ENCODE measurements at regions not wholly inside any gene's neighbourhood (a gene's known extent, or its start where the extent isn't known, plus 50 kb on each side); places are given as distances from the start of the nearest gene placed in this dataset.
A peak's percentile ranks its signal among the peaks of the same experiment; 100 is the strongest.

DNA sequence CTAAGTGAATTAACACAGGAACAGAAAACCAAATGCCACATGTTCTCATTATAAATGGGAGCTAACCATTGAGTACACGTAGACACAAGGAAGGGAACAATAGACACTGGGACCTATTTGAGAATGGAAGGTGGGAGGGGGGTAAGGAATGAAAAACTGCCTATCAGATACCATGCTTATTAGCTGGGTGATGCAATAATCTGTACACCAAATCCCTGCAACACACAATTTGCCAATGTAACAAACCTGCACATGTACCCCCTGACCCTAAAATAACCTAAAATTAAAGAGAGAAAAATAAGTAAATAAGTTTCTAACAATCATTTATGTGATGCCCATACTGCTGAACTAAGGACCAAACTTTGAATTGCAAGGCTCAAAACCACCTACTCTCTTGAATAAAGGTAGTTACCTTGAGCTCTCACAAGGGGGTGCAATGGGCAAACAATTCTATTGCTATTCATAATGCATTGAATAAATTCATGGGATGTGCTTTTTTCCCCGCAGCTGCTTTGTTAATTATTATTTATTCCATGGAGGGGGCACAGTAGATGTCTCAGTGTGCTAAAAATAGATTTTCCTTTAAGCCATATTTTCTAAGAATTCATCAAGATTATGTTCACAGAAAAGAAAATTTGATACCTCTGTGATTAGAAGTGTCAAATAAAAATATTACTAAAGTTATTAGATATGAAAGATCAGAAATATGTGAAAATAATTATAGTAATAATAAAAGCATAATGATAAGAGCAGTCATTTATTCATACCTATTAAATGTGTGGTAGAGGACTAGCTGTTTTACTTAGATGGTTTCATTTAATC is 76.2 kb upstream of the PTPN3 start:
- H3K79me2 ChIP-seq (ENCODE audit: low read depth), result no peaks in the 10 kb centered on the region
- H3K36me3 ChIP-seq, result no peaks in the 10 kb centered on the region
- H3K4me3 ChIP-seq, result no peak overlapping the region
- H3K27ac ChIP-seq, result no peak overlapping the region
- no peak overlapping the region for H2AFZ ChIP-seq (replicated peaks)
- TF ChIP-seq EZH2 (IDR thresholded peaks at IDR 0.05), result no peak
- TF ChIP-seq, protein P1, sequence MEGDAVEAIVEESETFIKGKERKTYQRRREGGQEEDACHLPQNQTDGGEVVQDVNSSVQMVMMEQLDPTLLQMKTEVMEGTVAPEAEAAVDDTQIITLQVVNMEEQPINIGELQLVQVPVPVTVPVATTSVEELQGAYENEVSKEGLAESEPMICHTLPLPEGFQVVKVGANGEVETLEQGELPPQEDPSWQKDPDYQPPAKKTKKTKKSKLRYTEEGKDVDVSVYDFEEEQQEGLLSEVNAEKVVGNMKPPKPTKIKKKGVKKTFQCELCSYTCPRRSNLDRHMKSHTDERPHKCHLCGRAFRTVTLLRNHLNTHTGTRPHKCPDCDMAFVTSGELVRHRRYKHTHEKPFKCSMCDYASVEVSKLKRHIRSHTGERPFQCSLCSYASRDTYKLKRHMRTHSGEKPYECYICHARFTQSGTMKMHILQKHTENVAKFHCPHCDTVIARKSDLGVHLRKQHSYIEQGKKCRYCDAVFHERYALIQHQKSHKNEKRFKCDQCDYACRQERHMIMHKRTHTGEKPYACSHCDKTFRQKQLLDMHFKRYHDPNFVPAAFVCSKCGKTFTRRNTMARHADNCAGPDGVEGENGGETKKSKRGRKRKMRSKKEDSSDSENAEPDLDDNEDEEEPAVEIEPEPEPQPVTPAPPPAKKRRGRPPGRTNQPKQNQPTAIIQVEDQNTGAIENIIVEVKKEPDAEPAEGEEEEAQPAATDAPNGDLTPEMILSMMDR (IDR thresholded peaks at IDR 0.05), result peak; percentile 85
- H4K20me1 ChIP-seq (ENCODE audit: low read depth), result no peaks in the 10 kb centered on the region
- Mint-ChIP-seq H3K4me1 (no peaks in the 10 kb centered on the region), H3K36me3 (no peaks in the 10 kb centered on the region), H3K27ac (no peak overlapping the region), H3K4me3 (no peak overlapping the region), H3K9me3 (peaks cover 7% of the 10 kb centered on the region), H3K27me3 (ENCODE audit: insufficient read depth, low read depth) (no peaks in the 10 kb centered on the region)
- no peaks in the 10 kb centered on the region for H3K9me3 ChIP-seq (ENCODE audit: low read depth)
- H3F3A ChIP-seq (ENCODE audit: low read depth), result no peaks in the 10 kb centered on the region
- no peaks in the 10 kb centered on the region for H3K4me1 ChIP-seq
- no peak overlapping the region for H3K4me2 ChIP-seq
- DNase-seq (ENCODE audit: low spot score), result peak; percentile 78
- H3K27me3 ChIP-seq, result no peaks in the 10 kb centered on the region
- H3K9ac ChIP-seq, result no peak overlapping the region

DNA sequence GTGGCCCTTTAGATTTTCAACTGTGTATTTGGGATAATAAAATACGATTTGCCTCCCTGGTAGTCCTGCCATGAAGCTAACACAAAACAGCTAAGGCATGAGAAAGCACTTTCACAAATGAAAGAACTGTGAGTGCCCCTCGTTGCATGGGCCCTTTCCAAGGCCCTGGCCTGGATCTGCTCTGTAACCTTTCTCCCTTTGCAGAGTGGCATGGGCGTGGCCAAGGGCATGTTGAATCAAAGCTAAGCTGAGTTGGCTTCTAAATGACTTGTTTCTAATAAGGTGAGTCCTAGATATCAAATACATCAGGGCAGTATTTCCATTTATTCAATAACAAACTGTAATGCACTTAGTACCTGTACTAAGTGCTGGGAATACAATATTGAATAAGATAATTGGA is 78.7 kb upstream of the PTPN3 start:
- Histone ChIP-seq H3K4me3 (no peak overlapping the region), H3K27me3 (no peaks in the 10 kb centered on the region), H3K9me3 (ENCODE audit: low read depth) (no peaks in the 10 kb centered on the region), H3K4me2 (no peak overlapping the region), H3K36me3 (no peaks in the 10 kb centered on the region), H4K20me1 (ENCODE audit: low read depth) (no peaks in the 10 kb centered on the region), H3K79me2 (ENCODE audit: low read depth) (no peaks in the 10 kb centered on the region), H3K27ac (no peak overlapping the region), H3F3A (ENCODE audit: low read depth) (no peaks in the 10 kb centered on the region), H2AFZ (replicated peaks) (no peak overlapping the region), H3K9ac (no peak overlapping the region), H3K4me1 (no peaks in the 10 kb centered on the region)
- Mint-ChIP-seq H3K27me3 (ENCODE audit: insufficient read depth, low read depth) (no peaks in the 10 kb centered on the region), H3K9me3 (peaks cover 2% of the 10 kb centered on the region), H3K4me1 (no peaks in the 10 kb centered on the region), H3K27ac (no peak overlapping the region), H3K36me3 (no peaks in the 10 kb centered on the region), H3K4me3 (no peak overlapping the region)
- DNase-seq (ENCODE audit: low spot score), result no peak
- no peak for TF ChIP-seq EZH2phosphoT487 (IDR thresholded peaks at IDR 0.05)
- TF ChIP-seq EZH2 (IDR thresholded peaks at IDR 0.05), result no peak
- TF ChIP-seq, protein P1 (IDR thresholded peaks at IDR 0.05), result no peak

DNA sequence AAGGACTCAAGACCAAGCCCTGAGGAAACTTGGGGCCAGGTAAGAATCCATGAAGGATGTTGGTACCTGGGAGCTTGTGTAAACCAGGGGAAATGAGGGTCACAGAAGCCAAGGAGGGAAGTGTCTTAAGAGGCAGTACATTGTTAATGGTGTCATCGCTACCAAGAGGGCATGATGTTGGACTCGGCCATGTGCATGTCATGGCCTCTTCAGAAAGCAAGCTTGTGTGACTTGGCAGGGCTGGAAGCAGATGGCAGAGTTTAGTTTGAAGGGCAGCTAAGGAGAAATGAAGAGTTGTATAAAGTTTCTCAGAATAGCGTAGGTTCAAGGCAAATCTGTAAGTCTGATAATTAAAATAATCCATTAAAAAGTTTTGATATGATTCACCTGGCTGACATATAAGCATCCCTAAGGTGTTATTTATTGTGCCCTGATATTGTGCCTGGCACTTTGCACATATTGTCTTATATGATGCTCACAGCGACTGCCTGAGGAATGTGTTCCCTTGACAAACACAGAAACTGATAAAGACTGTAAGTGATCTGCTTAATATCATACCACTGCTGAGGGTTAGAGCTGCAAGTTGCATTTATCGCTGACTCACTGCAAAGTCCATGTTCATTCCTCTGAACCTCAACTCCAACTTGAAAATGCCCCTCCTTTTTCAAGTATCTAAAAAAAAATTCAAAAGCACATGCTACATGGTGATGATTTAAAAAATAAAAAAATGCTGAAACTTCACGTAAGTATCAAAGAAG is 81.3 kb upstream of the PTPN3 start:
- no peak for DNase-seq (ENCODE audit: low spot score)
- Mint-ChIP-seq H3K27ac (no peak overlapping the region), H3K4me1 (no peaks in the 10 kb centered on the region), H3K36me3 (no peaks in the 10 kb centered on the region), H3K27me3 (ENCODE audit: insufficient read depth, low read depth) (peaks cover 1% of the 10 kb centered on the region), H3K9me3 (peaks cover 2% of the 10 kb centered on the region), H3K4me3 (no peak overlapping the region)
- Histone ChIP-seq H3F3A (ENCODE audit: low read depth) (no peaks in the 10 kb centered on the region), H2AFZ (replicated peaks) (no peak overlapping the region), H3K4me1 (no peaks in the 10 kb centered on the region), H3K79me2 (ENCODE audit: low read depth) (no peaks in the 10 kb centered on the region), H3K9me3 (ENCODE audit: low read depth) (no peaks in the 10 kb centered on the region), H4K20me1 (ENCODE audit: low read depth) (no peaks in the 10 kb centered on the region), H3K4me3 (no peak overlapping the region), H3K4me2 (no peak overlapping the region), H3K27me3 (no peaks in the 10 kb centered on the region), H3K36me3 (no peaks in the 10 kb centered on the region), H3K9ac (no peak overlapping the region), H3K27ac (no peak overlapping the region)
- TF ChIP-seq EZH2phosphoT487 (IDR thresholded peaks at IDR 0.05) (no peak), EZH2 (IDR thresholded peaks at IDR 0.05) (no peak)
- TF ChIP-seq, protein P1 (IDR thresholded peaks at IDR 0.05), result no peak

All from neural progenitor cell (in vitro differentiated cells).